Activated effector memory CD4-positive, alpha-beta T cell treated with anti-CD3 and anti-CD28 coated beads, Interleukin-2, amount 50 U/mL, for 16 hours (primary cell): ENCODE measurements at regions not wholly inside any gene's neighbourhood (a gene's known extent, or its start where the extent isn't known, plus 50 kb on each side); places are given as distances from the start of the nearest gene placed in this dataset.
"Not testable (repeated sequence)": the region's sequence is repeated elsewhere in the genome, so short reads cannot be mapped to it uniquely, and the experiment has no call there.

ENCODE experiments used
- DNase-seq: peaks from one replicate; pipeline ENCODE4 v3.0.0-alpha.2; 2020

GRCh38 chr2:109048163-109048562 lies 59.1 kb upstream of the EDAR start:
- no peak for DNase-seq

GRCh38 chr2:109047569-109047968 lies 58.5 kb upstream of the EDAR start:
- DNase-seq, result not testable (repeated sequence)

- no peak for DNase-seq
Observed at GRCh38 chr2:109046925-109047508, 58.0 kb upstream of the EDAR start.

- no peak for DNase-seq
Observed at GRCh38 chr2:109045505-109045904, 56.5 kb upstream of the EDAR start.

GRCh38 chr2:109038992-109039391 lies 50.0 kb upstream of the EDAR start:
- no peak for DNase-seq
